Fibroblast of lung (primary cell): ENCODE measurements at regions not wholly inside any gene's neighbourhood (a gene's known extent, or its start where the extent isn't known, plus 50 kb on each side); places are given as distances from the start of the nearest gene placed in this dataset.

ENCODE experiments used
- CTCF ChIP-seq, 2 donors: IDR thresholded peaks in 1 of 2; conservative IDR thresholded peaks in 1 of 2; 1 replicate in 1 of 2; 2 replicates in 1 of 2; pipeline ENCODE4 v1.5.1; 2011 to 2012; ENCODE audit warnings: low read length in 2 of 2, control low read depth in 1 of 2, inconsistent platforms in 1 of 2, low read depth in 1 of 2, mild to moderate bottlenecking in 1 of 2
- EZH2 ChIP-seq: IDR thresholded peaks from 2 replicates; pipeline ENCODE4 v1.5.1; 2012; ENCODE audit warnings: low read length, control low read depth, mild to moderate bottlenecking; ENCODE audit errors: missing control alignments

- no peak for TF ChIP-seq EZH2
- TF ChIP-seq CTCF (conservative IDR thresholded peaks at IDR 0.05 in 1 of 2, IDR thresholded peaks at IDR 0.05 in 1 of 2; ENCODE audit: low read depth in 1 of 2, low read length in 2 of 2), result no peak
These were observed 396.4 kb downstream of the CDK5RAP2 start for GRCh38 chr9:120183615-120184014.
